ENCODE measurements at regions not wholly inside any gene's neighbourhood (a gene's known extent, or its start where the extent isn't known, plus 50 kb on each side); places are given as distances from the start of the nearest gene placed in this dataset.
"Not testable (repeated sequence)": the region's sequence is repeated elsewhere in the genome, so short reads cannot be mapped to it uniquely, and the experiment has no call there.

DNA sequence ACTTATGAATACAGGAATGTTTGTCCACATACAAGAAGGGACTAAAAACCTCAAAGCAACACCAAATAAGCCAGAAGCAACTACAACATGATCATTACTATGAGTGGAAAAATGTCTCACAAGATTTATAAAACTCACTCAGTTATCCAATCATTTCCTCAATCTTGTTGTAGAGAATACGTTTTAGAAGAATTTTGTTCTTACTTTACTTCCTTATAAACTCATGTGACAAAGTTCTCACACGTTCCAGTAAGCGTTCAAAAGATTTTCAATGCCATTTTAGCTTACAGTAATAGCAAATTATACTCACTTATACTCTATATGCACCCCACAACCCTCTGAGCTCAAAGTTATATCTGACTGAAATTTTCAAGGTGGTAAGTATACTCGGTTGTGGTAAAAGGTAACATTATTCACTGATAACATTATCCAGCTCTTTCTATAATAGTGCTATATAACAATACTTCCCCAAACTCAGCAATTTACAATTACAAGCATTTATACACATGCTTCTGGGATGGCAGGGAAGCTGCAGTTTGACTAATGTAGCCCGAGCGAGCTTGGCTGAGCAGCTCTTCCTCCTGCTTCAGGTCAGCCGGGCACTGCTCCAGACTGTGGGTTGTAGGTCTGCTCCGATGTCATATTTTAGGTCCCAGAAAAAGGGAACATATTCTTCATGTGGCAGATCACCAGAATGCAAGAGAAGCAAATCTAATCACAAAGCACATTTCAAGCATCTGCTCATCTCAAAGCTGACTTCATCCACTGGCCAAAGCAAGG, 226.3 kb downstream of the RCHY1 start:
- H3K4me3 ChIP-seq = no peak overlapping the region
- H3K9me3 ChIP-seq = peaks cover 0 to 3% (median 0%) of the 10 kb centered on the region in 8 donors
- no peaks in the 10 kb centered on the region for H3K27me3 ChIP-seq (replicated peaks in 1 of 7)
- DNase-seq = no peak
- no peak for TF ChIP-seq POLR2A (IDR thresholded peaks at IDR 0.05)
- no peak for TF ChIP-seq POLR2AphosphoS5 (IDR thresholded peaks at IDR 0.05)
- TF ChIP-seq, protein P1, sequence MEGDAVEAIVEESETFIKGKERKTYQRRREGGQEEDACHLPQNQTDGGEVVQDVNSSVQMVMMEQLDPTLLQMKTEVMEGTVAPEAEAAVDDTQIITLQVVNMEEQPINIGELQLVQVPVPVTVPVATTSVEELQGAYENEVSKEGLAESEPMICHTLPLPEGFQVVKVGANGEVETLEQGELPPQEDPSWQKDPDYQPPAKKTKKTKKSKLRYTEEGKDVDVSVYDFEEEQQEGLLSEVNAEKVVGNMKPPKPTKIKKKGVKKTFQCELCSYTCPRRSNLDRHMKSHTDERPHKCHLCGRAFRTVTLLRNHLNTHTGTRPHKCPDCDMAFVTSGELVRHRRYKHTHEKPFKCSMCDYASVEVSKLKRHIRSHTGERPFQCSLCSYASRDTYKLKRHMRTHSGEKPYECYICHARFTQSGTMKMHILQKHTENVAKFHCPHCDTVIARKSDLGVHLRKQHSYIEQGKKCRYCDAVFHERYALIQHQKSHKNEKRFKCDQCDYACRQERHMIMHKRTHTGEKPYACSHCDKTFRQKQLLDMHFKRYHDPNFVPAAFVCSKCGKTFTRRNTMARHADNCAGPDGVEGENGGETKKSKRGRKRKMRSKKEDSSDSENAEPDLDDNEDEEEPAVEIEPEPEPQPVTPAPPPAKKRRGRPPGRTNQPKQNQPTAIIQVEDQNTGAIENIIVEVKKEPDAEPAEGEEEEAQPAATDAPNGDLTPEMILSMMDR (IDR thresholded peaks at IDR 0.05 in 8 of 11, conservative IDR thresholded peaks at IDR 0.05 in 3 of 11) = no peak
- intact Hi-C loops (cut with DNase I; ENCODE audit: low total_unique reads) = no loop called here
- WGBS, 5 donors = 47 to 60% (median 54%) methylated on average over 8 of the region's 8 CpGs
- no peak overlapping the region for H3K27ac ChIP-seq
- H3K36me3 ChIP-seq = no peaks in the 10 kb centered on the region
- no peaks in the 10 kb centered on the region for H3K4me1 ChIP-seq

DNA sequence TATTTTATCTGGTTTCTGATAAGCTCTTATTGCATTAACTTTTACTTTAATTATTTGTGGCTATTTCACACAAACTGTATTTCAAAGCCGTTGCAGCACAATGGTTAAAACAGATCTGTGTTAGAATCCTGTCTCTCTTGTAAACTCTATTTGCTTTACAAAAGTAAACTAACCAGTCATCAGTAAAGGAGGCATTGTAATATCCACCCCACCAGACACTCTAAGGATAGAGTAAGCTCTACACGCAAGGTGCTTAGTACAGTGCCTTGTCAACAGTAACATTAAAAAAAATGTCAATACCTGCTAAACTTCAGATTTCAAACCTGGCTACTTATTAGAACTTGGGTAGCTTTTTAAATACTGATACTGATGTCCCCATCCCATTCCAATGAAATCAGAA, 228.4 kb downstream of the RCHY1 start:
- Histone ChIP-seq H3K4me1 (no peaks in the 10 kb centered on the region), H3K27ac (no peak overlapping the region), H3K36me3 (no peaks in the 10 kb centered on the region), H3K9me3 (peaks cover 0 to under 1% (median 0%) of the 10 kb centered on the region in 8 donors), H3K27me3 (replicated peaks in 1 of 7) (no peaks in the 10 kb centered on the region), H3K4me3 (no peak overlapping the region)
- DNase-seq = no peak
- intact Hi-C loops (cut with DNase I; ENCODE audit: low total_unique reads) = no loop called here
- TF ChIP-seq POLR2A (IDR thresholded peaks at IDR 0.05) (no peak), POLR2AphosphoS5 (IDR thresholded peaks at IDR 0.05) (no peak)
- TF ChIP-seq, protein P1 (IDR thresholded peaks at IDR 0.05 in 8 of 11, conservative IDR thresholded peaks at IDR 0.05 in 3 of 11) = no peak
- WGBS, 5 donors = 86 to 94% (median 89%) methylated on average over 2 of the region's 2 CpGs

DNA sequence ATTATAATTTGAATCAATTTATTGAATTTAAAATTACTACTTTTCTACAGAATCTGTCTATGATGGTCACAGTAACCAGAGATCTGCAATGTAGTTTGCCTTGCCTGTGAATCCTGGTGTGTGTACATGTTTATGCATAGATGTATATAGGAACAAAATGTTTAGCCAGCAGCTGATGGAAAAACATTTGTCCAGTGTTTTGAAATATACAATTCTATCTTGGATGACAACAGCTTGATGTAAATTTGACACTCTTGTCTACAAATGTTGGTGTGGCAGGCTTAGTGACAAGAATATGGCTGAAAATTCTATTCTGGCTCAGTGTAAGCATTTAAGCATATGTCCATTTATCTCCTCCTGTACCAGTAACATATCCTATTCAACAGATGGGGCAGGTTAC, 229.4 kb downstream of the RCHY1 start:
- DNase-seq = no peak
- Histone ChIP-seq H3K27ac (no peak overlapping the region), H3K4me3 (no peak overlapping the region), H3K36me3 (no peaks in the 10 kb centered on the region), H3K9me3 (peaks cover 0 to 8% (median 3%) of the 10 kb centered on the region in 8 donors), H3K4me1 (no peaks in the 10 kb centered on the region), H3K27me3 (replicated peaks in 1 of 7) (no peaks in the 10 kb centered on the region)
- TF ChIP-seq POLR2A (IDR thresholded peaks at IDR 0.05) (no peak), POLR2AphosphoS5 (IDR thresholded peaks at IDR 0.05) (no peak)
- intact Hi-C loops (cut with DNase I; ENCODE audit: low total_unique reads) = no loop called here

DNA sequence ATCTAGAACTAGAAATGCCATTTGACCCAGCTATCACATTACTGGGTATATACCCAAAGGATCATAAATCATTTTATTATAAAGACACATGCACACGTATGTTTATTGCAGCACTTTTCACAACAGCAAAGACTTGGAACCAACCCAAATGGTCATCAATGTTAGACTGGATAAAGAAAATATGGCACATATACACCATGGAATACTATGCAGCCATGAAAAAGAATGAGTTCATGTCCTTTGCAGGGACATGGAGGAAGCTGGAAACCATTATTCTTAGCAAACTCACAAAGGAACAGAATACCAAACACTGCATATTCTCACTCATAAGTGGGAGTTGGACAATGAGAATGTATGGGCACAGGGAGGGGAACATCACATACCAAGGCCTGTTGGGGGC, 233.7 kb downstream of the RCHY1 start:
- H3K4me3 ChIP-seq; H3K9me3 ChIP-seq; H3K4me1 ChIP-seq; H3K27me3 ChIP-seq (replicated peaks in 1 of 7); intact Hi-C loops (cut with DNase I; ENCODE audit: low total_unique reads); H3K36me3 ChIP-seq; H3K27ac ChIP-seq; DNase-seq: not testable (repeated sequence)
- whole genome bisulfite sequencing, 5 donors = 88 to 94% (median 91%) methylated on average over 1 of the region's 1 CpG

DNA sequence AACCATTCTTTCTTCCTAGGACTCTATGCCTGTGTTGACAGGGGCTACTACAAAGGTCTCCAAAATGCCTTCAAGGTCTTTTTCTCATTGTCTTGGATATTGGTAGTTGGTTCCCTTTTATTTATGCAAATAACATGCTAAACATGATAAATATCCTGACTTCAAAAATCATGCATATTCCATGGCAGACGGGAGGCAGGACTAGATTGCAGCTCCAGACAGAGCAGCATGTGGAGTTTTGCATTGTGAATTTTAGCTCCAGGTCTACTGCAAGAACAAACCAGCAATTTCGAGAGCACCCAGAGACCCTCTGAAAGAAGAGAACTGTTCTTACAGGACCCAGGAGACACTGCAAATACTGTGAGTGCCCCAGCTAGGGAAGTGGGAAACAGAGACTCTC, 254.9 kb downstream of the RCHY1 start:
- WGBS, 5 donors = 64 to 79% (median 75%) methylated on average over 2 of the region's 2 CpGs
- no peaks in the 10 kb centered on the region for H3K36me3 ChIP-seq
- DNase-seq = no peak
- H3K4me1 ChIP-seq = no peaks in the 10 kb centered on the region
- no peak for TF ChIP-seq POLR2A (IDR thresholded peaks at IDR 0.05)
- TF ChIP-seq, protein P1 (IDR thresholded peaks at IDR 0.05 in 8 of 11, conservative IDR thresholded peaks at IDR 0.05 in 3 of 11) = no peak
- TF ChIP-seq POLR2AphosphoS5 (IDR thresholded peaks at IDR 0.05) = no peak
- H3K4me3 ChIP-seq = no peak overlapping the region
- intact Hi-C loops (cut with DNase I; ENCODE audit: low total_unique reads) = no loop called here
- H3K27ac ChIP-seq = no peak overlapping the region
- peaks cover 0 to 6% (median 0%) of the 10 kb centered on the region in 7 donors for H3K27me3 ChIP-seq (replicated peaks in 1 of 7)
- no peaks in the 10 kb centered on the region for H3K9me3 ChIP-seq
